Sigmoid colon (tissue), 3 donors: ENCODE measurements at regions not wholly inside any gene's neighbourhood (a gene's known extent, or its start where the extent isn't known, plus 50 kb on each side); places are given as distances from the start of the nearest gene placed in this dataset.

Source experiments
- POLR2A ChIP-seq, 2 donors: fragments of 450-650 bp; IDR thresholded peaks; one replicate each; pipeline ENCODE4 v1.6.1; 2016; ENCODE audit warnings: antibody characterized with exemption in 2 of 2, mild to moderate bottlenecking in 2 of 2, moderate library complexity in 2 of 2
- TF ChIP-seq, protein P1 (sequence below), 4 experiments: fragments of 450-650 bp in 3 of 4; fragments of 200-600 bp in 1 of 4; IDR thresholded peaks; one replicate each; pipeline ENCODE4 v1.5.1; 2016 to 2019; ENCODE audit warnings: antibody characterized with exemption in 4 of 4, mild to moderate bottlenecking in 3 of 4, moderate library complexity in 2 of 4

- TF ChIP-seq, protein P1, sequence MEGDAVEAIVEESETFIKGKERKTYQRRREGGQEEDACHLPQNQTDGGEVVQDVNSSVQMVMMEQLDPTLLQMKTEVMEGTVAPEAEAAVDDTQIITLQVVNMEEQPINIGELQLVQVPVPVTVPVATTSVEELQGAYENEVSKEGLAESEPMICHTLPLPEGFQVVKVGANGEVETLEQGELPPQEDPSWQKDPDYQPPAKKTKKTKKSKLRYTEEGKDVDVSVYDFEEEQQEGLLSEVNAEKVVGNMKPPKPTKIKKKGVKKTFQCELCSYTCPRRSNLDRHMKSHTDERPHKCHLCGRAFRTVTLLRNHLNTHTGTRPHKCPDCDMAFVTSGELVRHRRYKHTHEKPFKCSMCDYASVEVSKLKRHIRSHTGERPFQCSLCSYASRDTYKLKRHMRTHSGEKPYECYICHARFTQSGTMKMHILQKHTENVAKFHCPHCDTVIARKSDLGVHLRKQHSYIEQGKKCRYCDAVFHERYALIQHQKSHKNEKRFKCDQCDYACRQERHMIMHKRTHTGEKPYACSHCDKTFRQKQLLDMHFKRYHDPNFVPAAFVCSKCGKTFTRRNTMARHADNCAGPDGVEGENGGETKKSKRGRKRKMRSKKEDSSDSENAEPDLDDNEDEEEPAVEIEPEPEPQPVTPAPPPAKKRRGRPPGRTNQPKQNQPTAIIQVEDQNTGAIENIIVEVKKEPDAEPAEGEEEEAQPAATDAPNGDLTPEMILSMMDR (IDR thresholded peaks at IDR 0.05): no peak
- TF ChIP-seq POLR2A (IDR thresholded peaks at IDR 0.05): no peak
Measured at GRCh38 chr12:114984634-114985061, 300.7 kb upstream of the TBX3 start.
